ENCODE measurements at regions not wholly inside any gene's neighbourhood (a gene's known extent, or its start where the extent isn't known, plus 50 kb on each side); places are given as distances from the start of the nearest gene placed in this dataset.
"Not testable (repeated sequence)": the region's sequence is repeated elsewhere in the genome, so short reads cannot be mapped to it uniquely, and the experiment has no call there.

- not testable (repeated sequence) for H3K27me3 Mint-ChIP-seq, H3K36me3 Mint-ChIP-seq
Observed at GRCh38 chrX:7593370-7593769, 249.6 kb upstream of the VCX start.

DNA sequence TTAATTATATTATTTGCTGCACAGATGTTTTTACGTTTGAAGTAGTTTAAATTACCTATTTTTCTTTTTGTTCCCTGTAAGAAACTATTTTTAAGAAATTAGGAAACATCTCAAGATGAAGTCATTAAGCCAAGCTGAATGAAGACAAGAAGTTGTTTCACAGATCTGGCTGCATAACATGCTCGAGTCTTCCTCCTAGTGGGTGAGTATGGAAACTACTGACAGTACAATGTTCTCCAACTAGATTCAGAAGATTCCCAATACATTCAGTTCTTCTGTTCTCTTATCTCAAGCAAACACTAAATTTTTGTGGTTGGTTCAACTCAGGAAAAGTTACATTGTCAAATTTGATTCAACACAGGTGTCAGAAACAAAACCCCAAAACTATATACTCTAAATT, 256.8 kb upstream of the VCX start:
- Mint-ChIP-seq H3K9me3 (peaks cover 0 to 3% (median 2%) of the 10 kb centered on the region in 5 donors), H3K4me3 (no peak overlapping the region), H3K27me3 (no peaks in the 10 kb centered on the region), H3K4me1 (no peaks in the 10 kb centered on the region), H3K36me3 (no peaks in the 10 kb centered on the region), H3K27ac (no peak overlapping the region)
- Histone ChIP-seq H3K27ac (ENCODE audit: low read depth, low read length) (no peak overlapping the region), H3K4me3 (ENCODE audit: low read length) (no peak overlapping the region), H3K36me3 (ENCODE audit: insufficient read depth, low read length) (no peaks in the 10 kb centered on the region), H3K4me1 (ENCODE audit: insufficient read depth, low read length) (no peaks in the 10 kb centered on the region), H3K27me3 (ENCODE audit: insufficient read depth, low read length, poor library complexity, severe bottlenecking) (no peaks in the 10 kb centered on the region), H3K9me3 (ENCODE audit: low read length) (no peaks in the 10 kb centered on the region)
- DNase-seq = no peak
- CTCF ChIA-PET = no interaction called here
- POLR2A ChIA-PET = no interaction called here

More at GRCh38 chrX:7593370-7593769, 249.6 kb upstream of the VCX start:
- POLR2A ChIA-PET; H3K4me3 Mint-ChIP-seq; H3K27ac ChIP-seq (ENCODE audit: low read depth, low read length); H3K9me3 ChIP-seq (ENCODE audit: low read length); CTCF ChIA-PET; H3K4me3 ChIP-seq (ENCODE audit: low read length); H3K4me1 ChIP-seq (ENCODE audit: insufficient read depth, low read length); H3K4me1 Mint-ChIP-seq; H3K27ac Mint-ChIP-seq; DNase-seq; H3K36me3 ChIP-seq (ENCODE audit: insufficient read depth, low read length); H3K27me3 ChIP-seq (ENCODE audit: insufficient read depth, low read length, poor library complexity, severe bottlenecking): not testable (repeated sequence)
- H3K9me3 Mint-ChIP-seq = peaks cover 0 to 12% (median 0%) of the 10 kb centered on the region in 5 donors

- Histone ChIP-seq H3K27ac (ENCODE audit: low read depth, low read length) (no peak overlapping the region), H3K4me3 (ENCODE audit: low read length) (no peak overlapping the region), H3K4me1 (ENCODE audit: insufficient read depth, low read length) (no peaks in the 10 kb centered on the region), H3K27me3 (ENCODE audit: insufficient read depth, low read length, poor library complexity, severe bottlenecking) (no peaks in the 10 kb centered on the region), H3K9me3 (ENCODE audit: low read length) (no peaks in the 10 kb centered on the region), H3K36me3 (ENCODE audit: insufficient read depth, low read length) (no peaks in the 10 kb centered on the region)
- ChIA-PET CTCF (no interaction called here), POLR2A (no interaction called here)
- Mint-ChIP-seq H3K9me3 (peaks cover 0 to 4% (median 2%) of the 10 kb centered on the region in 5 donors), H3K4me1 (no peaks in the 10 kb centered on the region), H3K27ac (no peak overlapping the region), H3K4me3 (no peak overlapping the region), H3K27me3 (no peaks in the 10 kb centered on the region), H3K36me3 (no peaks in the 10 kb centered on the region)
- DNase-seq = no peak
Observed at GRCh38 chrX:7582191-7582590, 260.8 kb upstream of the VCX start.

GRCh38 chrX:7580127-7580526, 262.8 kb upstream of the VCX start:
- H3K36me3 ChIP-seq (ENCODE audit: insufficient read depth, low read length) = no peaks in the 10 kb centered on the region
- peaks cover 0 to 5% (median 4%) of the 10 kb centered on the region in 5 donors for H3K9me3 Mint-ChIP-seq
- H3K4me3 Mint-ChIP-seq = no peak overlapping the region
- ChIA-PET POLR2A (no interaction called here), CTCF (no interaction called here)
- no peak overlapping the region for H3K27ac Mint-ChIP-seq
- no peaks in the 10 kb centered on the region for H3K36me3 Mint-ChIP-seq
- no peaks in the 10 kb centered on the region for H3K27me3 ChIP-seq (ENCODE audit: insufficient read depth, low read length, poor library complexity, severe bottlenecking)
- no peaks in the 10 kb centered on the region for H3K4me1 Mint-ChIP-seq
- H3K27me3 Mint-ChIP-seq = peaks cover 0 to 1% of the 10 kb centered on the region in 2 donors
- no peak overlapping the region for H3K27ac ChIP-seq (ENCODE audit: low read depth, low read length)
- no peak overlapping the region for H3K4me3 ChIP-seq (ENCODE audit: low read length)
- no peak for DNase-seq
- no peaks in the 10 kb centered on the region for H3K4me1 ChIP-seq (ENCODE audit: insufficient read depth, low read length)
- H3K9me3 ChIP-seq (ENCODE audit: low read length) = no peaks in the 10 kb centered on the region

DNA sequence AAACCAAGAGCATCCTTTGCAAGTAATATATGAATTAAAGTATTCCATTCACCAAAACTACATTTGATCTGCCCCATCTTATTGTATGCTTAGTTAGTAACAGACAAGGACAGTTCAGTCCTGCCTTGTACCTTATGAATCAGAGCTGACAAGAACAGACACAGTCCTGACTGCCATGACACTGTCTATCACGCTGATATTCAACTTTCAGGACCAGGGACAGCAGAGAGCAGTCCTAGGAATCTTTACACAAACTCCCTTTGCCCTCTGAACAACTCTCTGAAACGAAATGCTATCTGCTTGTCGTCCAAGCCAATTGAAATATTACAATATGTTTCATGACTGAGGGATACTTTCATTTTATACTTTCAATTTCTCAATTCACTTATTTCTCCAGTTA, 268.6 kb upstream of the VCX start:
- no peak overlapping the region for H3K27ac Mint-ChIP-seq

GRCh38 chrX:7570432-7571029, 272.4 kb upstream of the VCX start:
- Mint-ChIP-seq H3K9me3 (peaks cover 0 to 5% (median 0%) of the 10 kb centered on the region in 5 donors), H3K27me3 (no peaks in the 10 kb centered on the region), H3K27ac (no peak overlapping the region), H3K4me1 (no peaks in the 10 kb centered on the region), H3K4me3 (no peak overlapping the region), H3K36me3 (no peaks in the 10 kb centered on the region)
- POLR2A ChIA-PET = no interaction called here
- CTCF ChIA-PET = no interaction called here
- Histone ChIP-seq H3K4me3 (ENCODE audit: low read length) (no peak overlapping the region), H3K36me3 (ENCODE audit: insufficient read depth, low read length) (no peaks in the 10 kb centered on the region), H3K4me1 (ENCODE audit: insufficient read depth, low read length) (no peaks in the 10 kb centered on the region), H3K27me3 (ENCODE audit: insufficient read depth, low read length, poor library complexity, severe bottlenecking) (no peaks in the 10 kb centered on the region), H3K27ac (ENCODE audit: low read depth, low read length) (no peak overlapping the region), H3K9me3 (ENCODE audit: low read length) (no peaks in the 10 kb centered on the region)
- DNase-seq = no peak

More for the DNA sequence above, 268.6 kb upstream of the VCX start:
- DNase-seq = no peak
- CTCF ChIA-PET = no interaction called here
- no peaks in the 10 kb centered on the region for H3K4me1 Mint-ChIP-seq
- no peak overlapping the region for H3K4me3 Mint-ChIP-seq
- POLR2A ChIA-PET = no interaction called here
- H3K27ac ChIP-seq (ENCODE audit: low read depth, low read length) = no peak overlapping the region
- no peaks in the 10 kb centered on the region for H3K9me3 ChIP-seq (ENCODE audit: low read length)
- peaks cover 0 to 1% of the 10 kb centered on the region in 2 donors for H3K27me3 Mint-ChIP-seq
- no peak overlapping the region for H3K4me3 ChIP-seq (ENCODE audit: low read length)
- H3K4me1 ChIP-seq (ENCODE audit: insufficient read depth, low read length) = no peaks in the 10 kb centered on the region
- H3K27me3 ChIP-seq (ENCODE audit: insufficient read depth, low read length, poor library complexity, severe bottlenecking) = no peaks in the 10 kb centered on the region
- no peaks in the 10 kb centered on the region for H3K36me3 ChIP-seq (ENCODE audit: insufficient read depth, low read length)
- peaks cover 0 to 4% (median 2%) of the 10 kb centered on the region in 5 donors for H3K9me3 Mint-ChIP-seq
- no peaks in the 10 kb centered on the region for H3K36me3 Mint-ChIP-seq

DNA sequence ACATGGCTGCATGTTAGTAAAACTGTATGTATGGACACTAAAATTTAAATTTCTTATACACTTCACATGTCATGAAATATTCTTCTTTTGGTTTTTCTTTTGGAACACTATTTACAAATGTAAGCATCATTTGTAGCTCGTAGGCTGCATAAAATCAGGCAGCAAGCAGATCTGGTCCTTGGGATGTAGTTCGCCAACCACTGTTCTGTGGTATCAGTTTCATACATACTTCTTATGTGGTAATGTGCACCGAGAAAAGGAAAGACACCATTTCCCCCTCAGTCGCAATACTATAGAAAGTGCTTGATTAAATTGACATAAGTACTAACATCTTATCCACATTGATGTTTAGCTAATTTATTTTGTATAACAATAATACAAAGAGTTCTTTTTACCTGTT, 274.4 kb upstream of the VCX start:
- peaks cover 0 to 5% (median 0%) of the 10 kb centered on the region in 5 donors for H3K9me3 Mint-ChIP-seq
- Histone ChIP-seq H3K4me1 (ENCODE audit: insufficient read depth, low read length) (no peaks in the 10 kb centered on the region), H3K27ac (ENCODE audit: low read depth, low read length) (no peak overlapping the region), H3K36me3 (ENCODE audit: insufficient read depth, low read length) (no peaks in the 10 kb centered on the region), H3K27me3 (ENCODE audit: insufficient read depth, low read length, poor library complexity, severe bottlenecking) (no peaks in the 10 kb centered on the region), H3K4me3 (ENCODE audit: low read length) (no peak overlapping the region), H3K9me3 (ENCODE audit: low read length) (no peaks in the 10 kb centered on the region)
- POLR2A ChIA-PET = no interaction called here
- no peaks in the 10 kb centered on the region for H3K27me3 Mint-ChIP-seq
- H3K4me1 Mint-ChIP-seq = no peaks in the 10 kb centered on the region
- DNase-seq = no peak
- H3K36me3 Mint-ChIP-seq = no peaks in the 10 kb centered on the region
- no peak overlapping the region for H3K27ac Mint-ChIP-seq
- H3K4me3 Mint-ChIP-seq = no peak overlapping the region
- CTCF ChIA-PET = no interaction called here

GRCh38 chrX:7568130-7568529, 274.8 kb upstream of the VCX start:
- Mint-ChIP-seq H3K27ac (no peak overlapping the region), H3K27me3 (no peaks in the 10 kb centered on the region), H3K9me3 (peaks cover 0 to 5% (median 0%) of the 10 kb centered on the region in 5 donors), H3K4me3 (no peak overlapping the region), H3K4me1 (no peaks in the 10 kb centered on the region), H3K36me3 (no peaks in the 10 kb centered on the region)
- no peaks in the 10 kb centered on the region for H3K4me1 ChIP-seq (ENCODE audit: insufficient read depth, low read length)
- POLR2A ChIA-PET = no interaction called here
- CTCF ChIA-PET = no interaction called here
- no peak overlapping the region for H3K4me3 ChIP-seq (ENCODE audit: low read length)
- DNase-seq = no peak
- no peak overlapping the region for H3K27ac ChIP-seq (ENCODE audit: low read depth, low read length)
- H3K36me3 ChIP-seq (ENCODE audit: insufficient read depth, low read length) = no peaks in the 10 kb centered on the region
- no peaks in the 10 kb centered on the region for H3K9me3 ChIP-seq (ENCODE audit: low read length)
- no peaks in the 10 kb centered on the region for H3K27me3 ChIP-seq (ENCODE audit: insufficient read depth, low read length, poor library complexity, severe bottlenecking)

DNA sequence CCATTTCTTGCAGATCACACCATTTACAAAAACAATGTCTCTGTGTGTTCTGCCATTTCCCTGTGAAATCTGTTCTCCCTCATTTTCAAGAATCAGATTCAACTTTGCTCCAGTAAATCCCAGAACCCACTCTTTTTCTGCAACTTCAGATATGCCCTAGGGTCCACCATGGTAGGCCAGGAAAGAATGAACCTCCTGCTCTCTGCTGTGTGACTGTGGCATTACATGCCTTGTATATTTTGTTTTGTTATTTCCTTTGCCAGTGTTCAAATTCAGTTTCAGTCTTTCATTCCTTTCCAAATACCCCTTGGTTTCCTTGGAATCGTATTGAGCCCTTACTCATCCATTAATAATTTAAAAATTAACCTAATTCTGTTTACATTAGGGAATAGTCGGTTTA, 290.2 kb upstream of the VCX start:
- Histone ChIP-seq H3K4me3 (ENCODE audit: low read length) (no peak overlapping the region), H3K9me3 (ENCODE audit: low read length) (no peaks in the 10 kb centered on the region), H3K27ac (ENCODE audit: low read depth, low read length) (no peak overlapping the region), H3K27me3 (ENCODE audit: insufficient read depth, low read length, poor library complexity, severe bottlenecking) (no peaks in the 10 kb centered on the region), H3K36me3 (ENCODE audit: insufficient read depth, low read length) (no peaks in the 10 kb centered on the region), H3K4me1 (ENCODE audit: insufficient read depth, low read length) (no peaks in the 10 kb centered on the region)
- no peaks in the 10 kb centered on the region for H3K4me1 Mint-ChIP-seq
- no peaks in the 10 kb centered on the region for H3K27me3 Mint-ChIP-seq
- ChIA-PET CTCF (no interaction called here), POLR2A (no interaction called here)
- no peak for DNase-seq
- H3K9me3 Mint-ChIP-seq = peaks cover 3 to 12% (median 7%) of the 10 kb centered on the region in 5 donors
- H3K36me3 Mint-ChIP-seq = no peaks in the 10 kb centered on the region
- no peak overlapping the region for H3K4me3 Mint-ChIP-seq
- no peak overlapping the region for H3K27ac Mint-ChIP-seq
